Stimulated activated CD4-positive, alpha-beta T cell treated with anti-CD3 and anti-CD28 coated beads, Interleukin-2, amount 100 ng/mL, for 48 hours (primary cell): ENCODE measurements at regions not wholly inside any gene's neighbourhood (a gene's known extent, or its start where the extent isn't known, plus 50 kb on each side); places are given as distances from the start of the nearest gene placed in this dataset.

Source experiments
- DNase-seq, 2 donors: peaks; one replicate each; pipeline ENCODE4 v3.0.0-alpha.2; 2020

DNA sequence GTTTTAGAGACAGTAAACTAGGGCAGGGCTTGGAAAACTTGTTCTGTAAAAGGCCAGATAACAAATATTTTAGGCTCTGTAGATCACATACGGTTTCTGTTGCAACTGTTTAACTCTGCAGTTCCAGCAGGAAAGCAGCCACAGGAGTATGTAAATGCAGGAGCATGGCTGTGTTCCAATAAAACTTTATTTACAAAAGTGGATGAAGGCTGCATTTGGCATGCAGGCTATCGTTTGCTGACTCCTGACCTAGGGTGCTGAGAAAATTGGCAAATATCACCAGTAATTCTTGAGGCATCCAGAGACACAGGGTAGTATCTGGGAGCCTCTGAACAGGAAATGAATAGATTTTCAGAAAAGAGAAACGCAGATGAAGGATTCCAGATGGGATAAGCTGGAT is 274.0 kb downstream of the MAF start:
- DNase-seq = no peak

- no peak for DNase-seq
Observed at GRCh38 chr16:79325226-79325945, 275.2 kb downstream of the MAF start.

GRCh38 chr16:79320956-79321355 is 279.6 kb downstream of the MAF start:
- DNase-seq = no peak

- DNase-seq = no peak
Observed at GRCh38 chr16:79318143-79318899, 282.2 kb downstream of the MAF start.

DNA sequence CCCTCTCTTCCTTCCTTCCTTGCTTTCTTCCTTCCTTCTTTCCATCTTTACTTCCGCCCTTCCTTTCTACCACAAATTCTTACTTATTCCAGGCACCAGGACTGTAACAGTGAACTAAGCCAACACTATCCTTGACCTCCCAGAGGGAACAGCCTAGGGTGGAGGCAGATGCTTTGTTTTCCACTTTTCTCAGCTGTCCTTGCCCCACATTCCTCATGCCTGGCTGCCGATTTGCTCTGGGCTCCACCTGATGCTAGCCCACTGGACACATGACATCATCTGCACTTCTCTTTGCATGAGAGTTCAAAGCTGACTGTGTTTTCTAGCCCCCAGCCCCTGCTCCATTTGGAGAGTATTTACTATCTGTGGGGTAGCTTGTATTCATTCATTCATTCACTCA is 283.0 kb downstream of the MAF start:
- DNase-seq = no peak

DNA sequence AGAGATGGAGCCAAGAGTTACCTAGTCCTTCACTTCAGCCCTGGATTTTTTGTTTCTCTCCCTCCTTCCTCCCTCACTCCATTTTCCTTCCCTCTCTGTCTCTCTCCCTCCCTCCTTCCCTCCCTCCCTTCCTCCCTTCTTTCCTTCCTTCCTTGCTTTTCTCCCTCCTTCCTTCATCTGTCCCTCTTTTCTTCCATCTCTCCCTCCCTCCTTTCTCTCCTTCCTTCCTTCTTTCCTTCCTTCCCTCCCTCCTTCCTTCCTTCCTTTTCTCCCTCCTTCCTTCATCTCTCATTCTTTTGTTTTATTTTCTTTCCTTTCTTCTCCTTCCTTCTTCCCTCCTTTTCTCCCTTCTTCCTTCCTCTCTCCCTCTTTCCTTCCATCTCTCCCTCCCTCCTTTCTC is 283.5 kb downstream of the MAF start:
- DNase-seq = no peak

DNA sequence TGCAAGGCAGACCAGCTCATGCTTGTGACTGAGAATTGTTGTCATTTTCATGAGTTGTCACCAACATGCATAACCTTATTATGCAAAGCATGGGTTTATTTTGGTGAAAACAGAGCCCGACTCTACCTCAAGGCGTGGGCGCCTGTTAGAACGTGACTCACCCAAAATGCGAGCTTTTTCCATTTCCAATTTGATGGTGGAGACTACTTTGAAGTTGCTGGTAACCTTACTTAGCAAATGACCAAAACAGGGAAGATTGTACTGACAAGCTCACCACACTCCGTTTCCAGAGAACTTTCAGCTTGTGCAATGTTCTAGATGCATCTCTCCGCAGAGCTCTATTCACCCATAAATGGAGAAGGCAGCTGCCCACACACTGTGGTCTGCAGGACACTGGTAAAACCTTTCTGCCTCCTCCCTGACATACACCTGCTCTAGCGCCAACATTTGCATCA is 284.5 kb downstream of the MAF start:
- DNase-seq = peak; percentile 56 to 63

DNA sequence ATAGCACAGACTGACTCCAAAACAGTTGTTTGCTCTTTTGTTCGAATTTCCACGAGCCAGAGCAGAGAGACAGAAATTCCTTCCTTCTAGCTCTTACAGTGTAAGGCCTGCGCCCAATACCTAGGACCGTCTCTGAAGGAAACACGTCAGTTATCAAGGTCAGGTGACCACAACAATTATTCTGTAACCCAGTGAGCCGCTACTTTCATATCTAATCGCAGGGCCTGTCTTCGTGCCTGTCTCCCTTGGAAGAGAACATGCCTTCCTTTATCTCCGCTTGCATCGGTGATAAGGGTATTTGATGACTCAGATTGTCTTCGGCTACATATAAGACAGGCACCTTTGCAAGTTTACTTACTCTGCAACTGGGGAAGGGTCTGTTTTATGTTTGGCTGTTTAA is 288.0 kb downstream of the MAF start:
- no peak for DNase-seq

GRCh38 chr16:79310710-79311109 is 289.8 kb downstream of the MAF start:
- DNase-seq = no peak

DNA sequence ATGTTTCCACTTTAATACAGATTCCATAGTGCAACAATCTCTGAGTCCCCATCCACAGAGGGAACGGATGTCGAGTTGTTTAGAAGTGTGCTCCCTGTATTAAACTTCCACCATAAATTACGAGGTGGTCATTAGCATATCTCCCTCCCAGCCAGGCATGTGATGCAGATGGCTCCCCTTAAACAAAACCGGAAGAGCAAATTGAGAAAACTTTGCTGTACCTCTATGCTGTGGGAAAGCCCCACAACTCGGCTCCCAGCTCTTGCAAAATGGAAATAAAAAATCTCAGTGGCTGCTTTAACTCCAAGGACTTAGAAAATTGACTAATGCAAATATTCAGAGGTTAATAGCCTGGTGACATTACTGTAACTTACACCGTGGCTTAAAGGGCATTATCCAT is 290.9 kb downstream of the MAF start:
- no peak for DNase-seq

GRCh38 chr16:79307214-79307613 is 293.3 kb downstream of the MAF start:
- no peak for DNase-seq

DNA sequence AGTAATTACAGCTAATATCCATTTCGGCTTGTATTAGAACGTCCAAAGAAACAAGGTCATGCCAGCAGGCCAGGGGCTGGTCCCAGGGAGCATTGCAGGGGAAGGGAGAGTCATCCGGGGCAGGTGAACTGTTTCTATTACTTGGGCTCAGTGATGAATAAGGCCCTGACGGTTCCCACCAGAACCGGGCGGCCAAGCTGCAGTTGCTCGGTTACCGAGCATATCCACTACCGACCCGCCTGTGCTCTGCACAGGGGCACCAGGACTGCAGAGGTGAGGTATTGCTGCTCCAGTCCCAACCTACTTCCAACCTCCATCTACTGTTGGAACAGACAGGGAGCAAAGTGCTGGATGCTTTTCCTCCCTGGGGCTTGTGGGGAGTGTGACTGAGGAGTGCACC is 295.5 kb downstream of the MAF start:
- DNase-seq = no peak

GRCh38 chr16:79303959-79304387 is 296.6 kb downstream of the MAF start:
- no peak for DNase-seq

DNA sequence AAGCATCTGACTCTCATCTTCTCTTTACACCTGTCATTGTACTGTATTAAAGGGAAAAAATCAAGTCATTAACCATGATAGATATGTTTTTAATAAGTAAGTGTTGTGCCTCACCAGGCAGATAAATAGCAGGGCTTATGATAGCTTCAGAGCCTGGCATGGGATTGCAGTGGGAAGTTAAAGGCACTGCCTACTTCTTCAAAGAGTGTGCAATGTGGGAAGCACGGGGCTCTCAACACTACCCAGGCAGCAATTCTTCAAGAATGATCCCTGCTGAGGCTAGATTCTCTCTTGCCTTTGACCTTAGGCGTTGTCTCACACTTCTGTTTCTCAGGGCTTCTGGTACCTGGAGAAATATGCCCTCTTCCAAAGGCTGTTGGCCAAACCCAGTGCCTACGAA is 297.3 kb downstream of the MAF start:
- DNase-seq = no peak

DNA sequence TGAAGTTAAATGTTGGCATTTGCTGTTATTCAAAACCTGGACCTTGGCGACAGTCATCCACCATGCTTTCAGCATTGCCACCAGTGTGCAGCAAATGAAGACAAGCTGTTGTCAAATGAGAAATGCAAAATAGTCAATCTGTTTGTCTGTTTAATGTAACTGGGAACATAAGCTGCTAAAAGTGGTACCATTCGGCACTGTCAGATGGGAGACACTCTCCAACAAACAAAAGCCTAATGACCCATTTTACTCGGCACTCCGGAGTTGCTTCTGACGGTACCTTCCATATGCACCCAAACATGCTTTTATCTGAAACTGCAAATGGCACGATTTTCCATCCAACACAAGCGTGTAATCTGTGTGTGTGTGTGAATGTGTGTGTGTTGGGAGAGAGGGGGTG is 297.8 kb downstream of the MAF start:
- no peak for DNase-seq

- DNase-seq = no peak
Observed at GRCh38 chr16:79301051-79301450, 299.5 kb downstream of the MAF start.

- no peak for DNase-seq
Observed at GRCh38 chr16:79298894-79299799, 301.4 kb downstream of the MAF start.

DNA sequence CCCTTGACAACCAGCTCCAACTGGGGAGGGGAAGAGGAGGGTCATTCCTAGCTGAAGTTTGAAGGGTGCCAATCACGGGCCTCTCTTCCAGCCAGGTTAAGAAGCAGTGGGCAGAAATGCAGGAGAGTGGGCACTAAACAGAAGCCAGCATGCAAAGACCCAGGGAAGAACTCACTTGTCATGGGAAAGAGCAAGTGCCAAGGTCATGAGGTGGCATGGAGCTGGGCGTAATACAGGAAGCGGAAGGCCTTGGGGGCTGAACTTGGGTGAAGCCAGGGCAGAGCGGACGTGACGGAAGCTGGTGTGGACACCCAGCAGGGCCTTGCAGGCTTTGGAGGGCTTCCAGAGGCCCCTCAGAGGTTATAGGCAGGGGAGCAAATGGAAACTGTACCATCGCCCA is 302.1 kb downstream of the MAF start:
- DNase-seq = no peak

DNA sequence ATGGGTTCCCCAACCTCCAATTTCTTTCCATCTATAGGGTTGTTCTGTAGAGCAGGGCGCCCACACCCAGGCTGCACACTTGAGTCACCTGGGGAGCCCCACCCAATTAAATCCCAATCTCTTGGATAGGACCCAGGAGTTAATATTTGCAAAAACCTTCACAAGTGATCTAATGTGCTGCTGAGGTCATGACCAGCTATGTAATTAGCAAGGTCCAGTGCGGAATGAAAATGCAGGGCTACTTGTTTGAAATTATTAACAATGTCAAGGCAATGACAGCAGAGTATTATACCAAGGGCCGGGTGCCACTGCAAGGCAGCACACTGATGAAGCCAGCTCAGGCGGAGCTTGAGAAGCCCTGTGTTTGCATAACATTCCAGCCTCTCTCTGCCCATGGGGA is 302.7 kb downstream of the MAF start:
- no peak for DNase-seq

DNA sequence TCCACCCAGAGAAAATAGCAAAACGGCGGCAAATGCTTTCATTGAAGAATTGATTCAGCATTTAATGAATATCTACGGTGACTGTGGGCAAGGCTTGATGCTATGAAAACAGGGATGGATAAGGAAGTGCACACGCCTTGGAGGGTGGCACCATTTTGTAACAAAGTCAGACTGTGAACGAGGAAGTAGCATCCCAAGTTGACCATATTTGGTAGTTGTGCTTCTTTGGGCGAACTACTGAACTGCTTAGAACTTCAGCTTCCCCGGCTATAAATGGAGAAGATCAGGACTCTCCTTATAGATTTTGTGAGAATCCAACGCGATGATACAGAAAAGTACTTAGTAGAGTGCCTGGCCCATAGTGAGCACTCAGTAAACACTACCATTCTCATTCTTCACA is 303.2 kb downstream of the MAF start:
- no peak for DNase-seq

DNA sequence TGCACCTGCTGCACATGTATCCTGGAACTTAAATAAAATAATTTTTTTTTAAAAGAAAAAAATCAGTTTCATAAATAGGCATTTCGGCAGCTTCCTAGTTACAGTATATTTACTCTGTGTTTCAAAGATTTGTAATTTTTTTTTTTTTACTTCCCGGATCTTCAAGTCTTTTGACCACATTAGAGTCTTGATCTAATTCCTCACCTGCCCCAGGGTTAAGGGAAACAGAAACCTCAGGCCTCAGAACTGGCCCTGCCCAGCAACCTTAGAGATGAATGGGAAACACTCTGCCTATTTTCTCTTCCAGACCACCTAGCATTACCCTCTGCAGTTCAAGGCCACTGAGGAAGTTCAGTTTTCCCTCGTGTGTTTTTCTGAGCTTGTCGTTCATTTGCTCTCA is 304.0 kb downstream of the MAF start:
- DNase-seq = no peak

- DNase-seq = no peak
Observed at GRCh38 chr16:79295746-79296145, 304.8 kb downstream of the MAF start.

GRCh38 chr16:79295162-79295561 is 305.4 kb downstream of the MAF start:
- DNase-seq = no peak

DNA sequence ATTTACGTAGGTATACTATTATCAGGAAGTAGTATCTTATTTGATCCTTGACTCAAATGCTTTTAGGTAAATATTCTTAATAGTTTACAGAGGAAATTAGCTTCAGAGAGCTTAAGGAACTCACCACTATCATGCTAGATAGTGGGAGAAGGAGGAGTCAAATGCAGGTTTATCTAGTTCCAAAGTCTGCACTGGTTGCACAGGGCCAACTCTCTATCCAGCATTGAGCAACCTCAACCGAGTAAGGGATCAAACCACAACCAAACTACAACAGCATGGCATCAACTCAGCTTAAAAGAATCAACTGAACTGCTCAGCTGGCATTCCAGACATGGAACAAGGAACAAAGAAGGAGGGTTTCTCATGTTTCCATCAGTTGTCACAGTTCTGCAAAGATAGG is 306.0 kb downstream of the MAF start:
- DNase-seq = no peak
